GM23338 (cell line): ENCODE measurements at regions not wholly inside any gene's neighbourhood (a gene's known extent, or its start where the extent isn't known, plus 50 kb on each side); places are given as distances from the start of the nearest gene placed in this dataset.

ENCODE experiments used
- ATAC-seq: fragments of 200-7000 bp; cut with Tn5 transposase; 3 replicates; pipeline ENCODE4 v1.9.1; 2020
- DNase-seq: peaks from one replicate; pipeline ENCODE4 v3.0.0-alpha.2; 2015; ENCODE audit warnings: low spot score
- H2AFZ ChIP-seq: fragments of 200-600 bp; sonication (generic); 2 replicates; pipeline ENCODE4 v1.8.0; 2016; ENCODE audit warnings: antibody characterized with exemption, mild to moderate bottlenecking, moderate library complexity
- H3F3A ChIP-seq: fragments of 200-600 bp; sonication (generic); replicated peaks from 2 replicates; pipeline ENCODE4 v1.8.0; 2017; ENCODE audit warnings: antibody characterized with exemption, mixed run types, low read depth
- H3K27ac ChIP-seq: fragments of 200-600 bp; sonication (generic); 2 replicates; pipeline ENCODE4 v1.6.1; 2016; ENCODE audit warnings: low read depth
- H3K27me3 ChIP-seq: fragments of 200-600 bp; sonication (generic); 2 replicates; pipeline ENCODE4 v1.8.0; 2016; ENCODE audit warnings: mild to moderate bottlenecking, mixed run types, moderate library complexity; ENCODE audit not compliant: insufficient read depth
- H3K36me3 ChIP-seq: fragments of 200-600 bp; sonication (generic); 2 replicates; pipeline ENCODE4 v1.8.0; 2016; ENCODE audit warnings: mild to moderate bottlenecking; ENCODE audit not compliant: insufficient read depth
- H3K4me1 ChIP-seq: fragments of 200-600 bp; sonication (generic); 2 replicates; pipeline ENCODE4 v1.8.0; 2016; ENCODE audit warnings: mild to moderate bottlenecking, moderate library complexity; ENCODE audit not compliant: insufficient read depth
- H3K4me2 ChIP-seq: fragments of 200-600 bp; sonication (generic); 2 replicates; pipeline ENCODE4 v1.7.1; 2017; ENCODE audit warnings: mixed run types
- H3K4me3 ChIP-seq: fragments of 200-600 bp; sonication (generic); 2 replicates; pipeline ENCODE4 v1.6.1; 2016; ENCODE audit warnings: mixed run types
- H3K79me2 ChIP-seq: fragments of 200-600 bp; sonication (generic); replicated peaks from 2 replicates; pipeline ENCODE4 v1.8.0; 2017; ENCODE audit warnings: mild to moderate bottlenecking; ENCODE audit not compliant: insufficient read depth
- H3K9me2 ChIP-seq: fragments of 200-600 bp; sonication (generic); 2 replicates; pipeline ENCODE4 v1.8.0; 2017; ENCODE audit not compliant: insufficient read depth
- H4K20me1 ChIP-seq: fragments of 200-600 bp; sonication (generic); replicated peaks from 2 replicates; pipeline ENCODE4 v1.8.0; 2017; ENCODE audit warnings: mild to moderate bottlenecking; ENCODE audit not compliant: insufficient read depth
- H3K27ac Mint-ChIP-seq: 2 replicates; pipeline ENCODE4 v1.8.0; 2020; ENCODE audit warnings: inconsistent platforms, mild to moderate bottlenecking, moderate library complexity, mixed read lengths
- H3K27me3 Mint-ChIP-seq: 3 replicates; pipeline ENCODE4 v1.8.0; 2022; ENCODE audit warnings: low read depth, mild to moderate bottlenecking, moderate library complexity, mixed read lengths, inconsistent platforms; ENCODE audit not compliant: insufficient read depth, poor library complexity
- H3K36me3 Mint-ChIP-seq: 3 replicates; pipeline ENCODE4 v1.8.0; 2021; ENCODE audit warnings: low read depth, mild to moderate bottlenecking, inconsistent platforms, moderate library complexity, mixed read lengths
- H3K4me1 Mint-ChIP-seq: 3 replicates; pipeline ENCODE4 v1.8.0; 2020; ENCODE audit warnings: mild to moderate bottlenecking, inconsistent platforms, mixed read lengths
- H3K4me3 Mint-ChIP-seq: 3 replicates; pipeline ENCODE4 v1.8.0; 2021; ENCODE audit warnings: moderate library complexity, mild to moderate bottlenecking, inconsistent platforms, mixed read lengths
- H3K9me3 Mint-ChIP-seq: 3 replicates; pipeline ENCODE4 v1.8.0; 2020; ENCODE audit warnings: moderate library complexity, mild to moderate bottlenecking, inconsistent platforms, mixed read lengths
- CREB1 ChIP-seq: fragments of 250-450 bp; sonication (Bioruptor Pico); IDR thresholded peaks from 2 replicates; pipeline ENCODE4 v1.5.0; 2020; ENCODE audit warnings: low read depth, mild to moderate bottlenecking, moderate library complexity
- ETS1 ChIP-seq: IDR thresholded peaks from 2 replicates; pipeline ENCODE4 v1.6.1; 2016; ENCODE audit warnings: antibody characterized with exemption
- EZH2 ChIP-seq: fragments of 200-600 bp; sonication (generic); IDR thresholded peaks from one replicate; pipeline ENCODE4 v1.8.0; 2017; ENCODE audit warnings: antibody characterized with exemption, mild to moderate bottlenecking, low read depth; ENCODE audit not compliant: unreplicated experiment
- EZH2phosphoT487 ChIP-seq: fragments of 200-600 bp; sonication (generic); IDR thresholded peaks from one replicate; pipeline ENCODE4 v1.8.1; 2018; ENCODE audit warnings: antibody characterized with exemption; ENCODE audit not compliant: unreplicated experiment
- JUNB ChIP-seq: IDR thresholded peaks from one replicate; pipeline ENCODE4 v1.6.1; 2016; ENCODE audit warnings: antibody characterized with exemption; ENCODE audit not compliant: unreplicated experiment
- NANOG ChIP-seq: IDR thresholded peaks from 2 replicates; pipeline ENCODE4 v1.6.1; 2016; ENCODE audit warnings: antibody characterized with exemption, borderline replicate concordance
- POLR2AphosphoS5 ChIP-seq: IDR thresholded peaks from 2 replicates; pipeline ENCODE4 v1.6.1; 2016; ENCODE audit warnings: antibody characterized with exemption, low read depth
- STAT1 ChIP-seq: IDR thresholded peaks from one replicate; pipeline ENCODE4 v1.6.1; 2016; ENCODE audit warnings: antibody characterized with exemption; ENCODE audit not compliant: unreplicated experiment
- ZNF331 ChIP-seq: fragments of 250-450 bp; sonication (Bioruptor Pico); IDR thresholded peaks from 2 replicates; pipeline ENCODE4 v1.5.0; 2020; ENCODE audit warnings: low read depth, mild to moderate bottlenecking, moderate library complexity
- TF ChIP-seq, protein P1 (sequence below): IDR thresholded peaks from one replicate; pipeline ENCODE4 v1.6.1; 2018; ENCODE audit warnings: antibody characterized with exemption; ENCODE audit not compliant: unreplicated experiment
- TF ChIP-seq, protein P2 (sequence below), 2 experiments: fragments of 200-600 bp in 1 of 2; sonication (generic) in 1 of 2; conservative IDR thresholded peaks; 2 replicates each; pipeline versions ENCODE4 v1.5.1 to v1.6.1; 2016 to 2017; ENCODE audit warnings: antibody characterized with exemption in 2 of 2, low read depth in 2 of 2, mild to moderate bottlenecking in 2 of 2, moderate library complexity in 1 of 2

DNA sequence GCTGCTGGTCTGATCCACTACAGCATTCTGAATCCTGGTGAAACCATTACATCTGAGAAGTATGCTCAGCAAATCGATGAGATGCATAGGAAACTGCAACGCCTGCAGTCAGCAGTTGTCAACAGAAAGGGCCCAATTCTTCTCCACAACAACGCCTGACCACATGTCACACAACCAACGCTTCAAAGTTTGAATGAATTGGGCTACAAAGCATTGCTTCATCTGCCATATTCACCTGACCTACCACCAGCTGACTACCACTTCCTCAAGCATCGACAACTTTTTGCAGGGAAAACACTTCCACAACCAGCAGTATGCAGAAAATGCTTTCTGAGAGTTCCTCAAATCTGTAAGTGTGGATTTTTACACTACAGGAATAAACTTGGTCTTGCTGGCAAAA is 54.7 kb upstream of the C2CD4B start:
- Histone ChIP-seq H3K79me2 (no peaks in the 10 kb centered on the region), H2AFZ (no peak overlapping the region), H3K27me3 (no peaks in the 10 kb centered on the region), H3F3A (no peaks in the 10 kb centered on the region), H4K20me1 (no peaks in the 10 kb centered on the region), H3K27ac (no peak overlapping the region), H3K4me3 (no peak overlapping the region), H3K9me2 (peaks cover 7% of the 10 kb centered on the region; the same call in 1 of the 2 replicates), H3K36me3 (peaks cover 11% of the 10 kb centered on the region), H3K4me2 (no peak overlapping the region), H3K4me1 (no peaks in the 10 kb centered on the region)
- TF ChIP-seq CREB1 (CRISPR knock-in tag): no peak
- no peak for TF ChIP-seq JUNB
- TF ChIP-seq POLR2AphosphoS5: no peak
- TF ChIP-seq, protein P1, sequence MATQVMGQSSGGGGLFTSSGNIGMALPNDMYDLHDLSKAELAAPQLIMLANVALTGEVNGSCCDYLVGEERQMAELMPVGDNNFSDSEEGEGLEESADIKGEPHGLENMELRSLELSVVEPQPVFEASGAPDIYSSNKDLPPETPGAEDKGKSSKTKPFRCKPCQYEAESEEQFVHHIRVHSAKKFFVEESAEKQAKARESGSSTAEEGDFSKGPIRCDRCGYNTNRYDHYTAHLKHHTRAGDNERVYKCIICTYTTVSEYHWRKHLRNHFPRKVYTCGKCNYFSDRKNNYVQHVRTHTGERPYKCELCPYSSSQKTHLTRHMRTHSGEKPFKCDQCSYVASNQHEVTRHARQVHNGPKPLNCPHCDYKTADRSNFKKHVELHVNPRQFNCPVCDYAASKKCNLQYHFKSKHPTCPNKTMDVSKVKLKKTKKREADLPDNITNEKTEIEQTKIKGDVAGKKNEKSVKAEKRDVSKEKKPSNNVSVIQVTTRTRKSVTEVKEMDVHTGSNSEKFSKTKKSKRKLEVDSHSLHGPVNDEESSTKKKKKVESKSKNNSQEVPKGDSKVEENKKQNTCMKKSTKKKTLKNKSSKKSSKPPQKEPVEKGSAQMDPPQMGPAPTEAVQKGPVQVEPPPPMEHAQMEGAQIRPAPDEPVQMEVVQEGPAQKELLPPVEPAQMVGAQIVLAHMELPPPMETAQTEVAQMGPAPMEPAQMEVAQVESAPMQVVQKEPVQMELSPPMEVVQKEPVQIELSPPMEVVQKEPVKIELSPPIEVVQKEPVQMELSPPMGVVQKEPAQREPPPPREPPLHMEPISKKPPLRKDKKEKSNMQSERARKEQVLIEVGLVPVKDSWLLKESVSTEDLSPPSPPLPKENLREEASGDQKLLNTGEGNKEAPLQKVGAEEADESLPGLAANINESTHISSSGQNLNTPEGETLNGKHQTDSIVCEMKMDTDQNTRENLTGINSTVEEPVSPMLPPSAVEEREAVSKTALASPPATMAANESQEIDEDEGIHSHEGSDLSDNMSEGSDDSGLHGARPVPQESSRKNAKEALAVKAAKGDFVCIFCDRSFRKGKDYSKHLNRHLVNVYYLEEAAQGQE: no peak
- TF ChIP-seq NANOG: no peak
- TF ChIP-seq, protein P2, sequence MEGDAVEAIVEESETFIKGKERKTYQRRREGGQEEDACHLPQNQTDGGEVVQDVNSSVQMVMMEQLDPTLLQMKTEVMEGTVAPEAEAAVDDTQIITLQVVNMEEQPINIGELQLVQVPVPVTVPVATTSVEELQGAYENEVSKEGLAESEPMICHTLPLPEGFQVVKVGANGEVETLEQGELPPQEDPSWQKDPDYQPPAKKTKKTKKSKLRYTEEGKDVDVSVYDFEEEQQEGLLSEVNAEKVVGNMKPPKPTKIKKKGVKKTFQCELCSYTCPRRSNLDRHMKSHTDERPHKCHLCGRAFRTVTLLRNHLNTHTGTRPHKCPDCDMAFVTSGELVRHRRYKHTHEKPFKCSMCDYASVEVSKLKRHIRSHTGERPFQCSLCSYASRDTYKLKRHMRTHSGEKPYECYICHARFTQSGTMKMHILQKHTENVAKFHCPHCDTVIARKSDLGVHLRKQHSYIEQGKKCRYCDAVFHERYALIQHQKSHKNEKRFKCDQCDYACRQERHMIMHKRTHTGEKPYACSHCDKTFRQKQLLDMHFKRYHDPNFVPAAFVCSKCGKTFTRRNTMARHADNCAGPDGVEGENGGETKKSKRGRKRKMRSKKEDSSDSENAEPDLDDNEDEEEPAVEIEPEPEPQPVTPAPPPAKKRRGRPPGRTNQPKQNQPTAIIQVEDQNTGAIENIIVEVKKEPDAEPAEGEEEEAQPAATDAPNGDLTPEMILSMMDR (conservative IDR thresholded peaks at IDR 0.05; ENCODE audit: low read depth in 2 of 2): no peak
- TF ChIP-seq EZH2phosphoT487: no peak
- TF ChIP-seq EZH2: no peak
- no peak for TF ChIP-seq STAT1
- TF ChIP-seq ZNF331 (CRISPR knock-in tag): no peak
- TF ChIP-seq ETS1: no peak
- peaks cover 1% of the 10 kb centered on the region for H3K27me3 Mint-ChIP-seq
- no peak for ATAC-seq
- H3K4me1 Mint-ChIP-seq: no peaks in the 10 kb centered on the region
- H3K36me3 Mint-ChIP-seq: peaks cover 27% of the 10 kb centered on the region
- DNase-seq: no peak
- H3K27ac Mint-ChIP-seq: no peak overlapping the region
- H3K4me3 Mint-ChIP-seq: no peak overlapping the region
- H3K9me3 Mint-ChIP-seq: peaks cover 42% of the 10 kb centered on the region
